ENCODE measurements at regions not wholly inside any gene's neighbourhood (a gene's known extent, or its start where the extent isn't known, plus 50 kb on each side); places are given as distances from the start of the nearest gene placed in this dataset.

- H3K4me1 ChIP-seq (ENCODE audit: insufficient read depth, low read length) = no peaks in the 10 kb centered on the region
- DNase-seq = no peak
- no peak overlapping the region for H3K27ac ChIP-seq (ENCODE audit: low read depth in 1 of 2, low read length in 2 of 2)
- peaks cover 14% of the 10 kb centered on the region for H3K9me3 Mint-ChIP-seq
- intact Hi-C loops (cut with DNase I, micrococcal nuclease) = no loop called here
- H3K27ac Mint-ChIP-seq = no peak overlapping the region
- no peak overlapping the region for H3K4me3 Mint-ChIP-seq
- no peak overlapping the region for H3K4me3 ChIP-seq (ENCODE audit: low read length)
- no peaks in the 10 kb centered on the region for H3K27me3 ChIP-seq (ENCODE audit: control insufficient read depth in 1 of 2, insufficient read depth in 2 of 2, low read length in 2 of 2)
- no peaks in the 10 kb centered on the region for H3K4me1 Mint-ChIP-seq (ENCODE audit: low read depth)
- peaks cover 4% of the 10 kb centered on the region for H3K36me3 Mint-ChIP-seq (ENCODE audit: low read depth)
- ChIA-PET POLR2A (no interaction called here), CTCF (no interaction called here)
- no peaks in the 10 kb centered on the region for H3K36me3 ChIP-seq (ENCODE audit: insufficient read depth, low read length)
- no peak for ATAC-seq (ENCODE audit: poor library complexity)
- H3K9me3 ChIP-seq (ENCODE audit: control insufficient read depth in 1 of 2, insufficient read depth in 1 of 2, low read length in 2 of 2) = peaks cover 32 to 37% of the 10 kb centered on the region in 2 experiments
- no peak for TF ChIP-seq CTCF (IDR thresholded peaks at IDR 0.05)
- peaks cover 9% of the 10 kb centered on the region for H3K27me3 Mint-ChIP-seq
Measured at GRCh38 chr12:3409662-3410061, 81.3 kb upstream of the PRMT8 start.

- H3K36me3 Mint-ChIP-seq (ENCODE audit: low read depth) = no peaks in the 10 kb centered on the region
- no peaks in the 10 kb centered on the region for H3K36me3 ChIP-seq (ENCODE audit: insufficient read depth, low read length)
- no peak for TF ChIP-seq CTCF (IDR thresholded peaks at IDR 0.05)
- ATAC-seq (ENCODE audit: poor library complexity) (no peak), DNase-seq (no peak)
- H3K27ac Mint-ChIP-seq = no peak overlapping the region
- POLR2A ChIA-PET = no interaction called here
- H3K27me3 Mint-ChIP-seq = peaks cover 51% of the 10 kb centered on the region
- H3K4me1 ChIP-seq (ENCODE audit: insufficient read depth, low read length) = no peaks in the 10 kb centered on the region
- H3K27ac ChIP-seq (ENCODE audit: low read depth in 1 of 2, low read length in 2 of 2) = no peak overlapping the region
- no peak overlapping the region for H3K4me3 ChIP-seq (ENCODE audit: low read length)
- CTCF ChIA-PET = no interaction called here
- H3K27me3 ChIP-seq (ENCODE audit: control insufficient read depth in 1 of 2, insufficient read depth in 2 of 2, low read length in 2 of 2) = peaks cover 7 to 8% of the 10 kb centered on the region in 2 experiments
- H3K9me3 ChIP-seq (ENCODE audit: control insufficient read depth in 1 of 2, insufficient read depth in 1 of 2, low read length in 2 of 2) = no peaks in the 10 kb centered on the region
- intact Hi-C loops (cut with DNase I, micrococcal nuclease) = no loop called here
- H3K9me3 Mint-ChIP-seq = no peaks in the 10 kb centered on the region
- H3K4me1 Mint-ChIP-seq (ENCODE audit: low read depth) = no peaks in the 10 kb centered on the region
- H3K4me3 Mint-ChIP-seq = no peak overlapping the region
Measured at GRCh38 chr12:3416159-3416558, 74.8 kb upstream of the PRMT8 start.

- TF ChIP-seq CTCF (IDR thresholded peaks at IDR 0.05) = no peak
- H3K9me3 ChIP-seq (ENCODE audit: control insufficient read depth in 1 of 2, insufficient read depth in 1 of 2, low read length in 2 of 2) = no peaks in the 10 kb centered on the region
- H3K4me3 ChIP-seq (ENCODE audit: low read length) = no peak overlapping the region
- H3K4me3 Mint-ChIP-seq = no peak overlapping the region
- no peak for DNase-seq
- H3K27me3 Mint-ChIP-seq = peaks cover 53% of the 10 kb centered on the region
- H3K27me3 ChIP-seq (ENCODE audit: control insufficient read depth in 1 of 2, insufficient read depth in 2 of 2, low read length in 2 of 2) = peaks cover 7 to 8% of the 10 kb centered on the region in 2 experiments
- ChIA-PET POLR2A (no interaction called here), CTCF (no interaction called here)
- H3K36me3 Mint-ChIP-seq (ENCODE audit: low read depth) = no peaks in the 10 kb centered on the region
- H3K27ac ChIP-seq (ENCODE audit: low read depth in 1 of 2, low read length in 2 of 2) = no peak overlapping the region
- intact Hi-C loops (cut with DNase I, micrococcal nuclease) = no loop called here
- no peaks in the 10 kb centered on the region for H3K4me1 Mint-ChIP-seq (ENCODE audit: low read depth)
- H3K36me3 ChIP-seq (ENCODE audit: insufficient read depth, low read length) = no peaks in the 10 kb centered on the region
- no peaks in the 10 kb centered on the region for H3K9me3 Mint-ChIP-seq
- H3K4me1 ChIP-seq (ENCODE audit: insufficient read depth, low read length) = no peaks in the 10 kb centered on the region
- no peak for ATAC-seq (ENCODE audit: poor library complexity)
- H3K27ac Mint-ChIP-seq = no peak overlapping the region
Measured at GRCh38 chr12:3416670-3417069, 74.3 kb upstream of the PRMT8 start.

Measured in CD4-positive, alpha-beta T cell (primary cell).